ENCODE measurements at regions not wholly inside any gene's neighbourhood (a gene's known extent, or its start where the extent isn't known, plus 50 kb on each side); places are given as distances from the start of the nearest gene placed in this dataset.

DNA sequence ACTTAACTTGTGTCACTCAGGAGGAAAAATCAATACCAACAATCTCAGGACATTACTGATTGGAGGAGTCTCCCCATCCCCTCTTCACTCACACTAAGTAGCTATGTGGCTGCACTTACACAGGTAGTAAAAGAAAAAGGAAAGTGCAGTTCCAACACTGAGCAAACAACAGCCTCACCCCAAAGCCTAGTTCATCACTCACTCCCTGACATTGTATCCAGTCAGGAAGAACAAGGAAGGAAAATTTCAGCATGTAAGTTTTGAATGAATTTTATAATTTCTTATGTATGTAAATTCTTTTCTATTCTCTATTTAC, 273.4 kb downstream of the IGSF11 start:
- Histone ChIP-seq H3K9ac (ENCODE audit: low read length) (no peak overlapping the region), H3K36me3 (ENCODE audit: control insufficient read depth, low read depth, low read length) (no peaks in the 10 kb centered on the region), H3K4me3 (ENCODE audit: low read length) (no peak overlapping the region), H3K27ac (ENCODE audit: low read length) (no peak overlapping the region), H3K27me3 (ENCODE audit: control insufficient read depth, insufficient read depth, low read length) (no peaks in the 10 kb centered on the region), H3K4me1 (ENCODE audit: control insufficient read depth, low read depth, low read length) (peaks cover 22% of the 10 kb centered on the region), H3K9me3 (ENCODE audit: control insufficient read depth, low read depth, low read length) (no peaks in the 10 kb centered on the region)

- no peak overlapping the region for H3K27ac ChIP-seq (ENCODE audit: low read length)
- no peak overlapping the region for H3K4me3 ChIP-seq (ENCODE audit: low read length)
- H3K27me3 ChIP-seq (ENCODE audit: control insufficient read depth, insufficient read depth, low read length): no peaks in the 10 kb centered on the region
- no peaks in the 10 kb centered on the region for H3K9me3 ChIP-seq (ENCODE audit: control insufficient read depth, low read depth, low read length)
- peaks cover 13% of the 10 kb centered on the region for H3K4me1 ChIP-seq (ENCODE audit: control insufficient read depth, low read depth, low read length)
- no peak overlapping the region for H3K9ac ChIP-seq (ENCODE audit: low read length)
- no peaks in the 10 kb centered on the region for H3K36me3 ChIP-seq (ENCODE audit: control insufficient read depth, low read depth, low read length)
These were observed 268.9 kb downstream of the IGSF11 start for GRCh38 chr3:118765636-118766305.

DNA sequence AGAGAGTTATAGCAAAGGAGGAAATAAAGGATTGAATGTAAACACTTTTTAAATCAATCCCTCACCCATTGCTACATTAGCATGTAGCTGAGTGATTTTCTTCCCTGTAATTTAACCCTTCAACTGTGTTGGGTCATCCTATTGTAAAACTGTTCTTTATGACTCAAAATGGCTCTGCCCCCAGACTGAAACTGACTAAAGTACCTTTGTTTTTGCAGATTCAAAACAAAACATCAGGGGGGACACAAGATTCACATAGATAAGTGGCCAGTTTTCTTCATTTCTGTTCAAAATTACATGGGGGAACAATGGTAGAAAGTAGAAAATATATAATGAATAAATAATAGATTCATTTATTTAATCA, 268.4 kb downstream of the IGSF11 start:
- Histone ChIP-seq H3K27me3 (ENCODE audit: control insufficient read depth, insufficient read depth, low read length) (no peaks in the 10 kb centered on the region), H3K27ac (ENCODE audit: low read length) (no peak overlapping the region), H3K4me3 (ENCODE audit: low read length) (no peak overlapping the region), H3K36me3 (ENCODE audit: control insufficient read depth, low read depth, low read length) (no peaks in the 10 kb centered on the region), H3K9ac (ENCODE audit: low read length) (no peak overlapping the region), H3K4me1 (ENCODE audit: control insufficient read depth, low read depth, low read length) (peaks cover 9% of the 10 kb centered on the region), H3K9me3 (ENCODE audit: control insufficient read depth, low read depth, low read length) (no peaks in the 10 kb centered on the region)

DNA sequence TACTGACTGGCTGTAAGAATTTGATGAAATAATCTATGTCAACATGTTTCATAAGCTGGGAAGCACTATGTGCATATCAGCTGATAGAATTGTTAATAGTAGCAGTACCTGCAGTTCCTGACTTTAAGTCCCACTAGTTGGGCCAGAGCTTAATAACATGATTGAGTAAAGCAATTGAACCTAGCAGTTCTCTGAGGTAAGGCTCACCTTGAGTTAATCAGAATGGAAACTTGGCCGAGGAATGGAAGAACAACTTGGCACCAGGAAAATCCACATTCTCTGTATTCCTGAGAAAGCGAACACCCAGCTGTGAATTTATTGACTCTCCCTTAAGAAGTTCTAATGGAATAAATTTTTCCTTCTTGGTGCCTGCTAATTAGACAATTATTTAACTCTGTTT, 262.6 kb downstream of the IGSF11 start:
- H3K9ac ChIP-seq (ENCODE audit: low read length): no peak overlapping the region
- no peaks in the 10 kb centered on the region for H3K9me3 ChIP-seq (ENCODE audit: control insufficient read depth, low read depth, low read length)
- H3K27ac ChIP-seq (ENCODE audit: low read length): no peak overlapping the region
- H3K36me3 ChIP-seq (ENCODE audit: control insufficient read depth, low read depth, low read length): no peaks in the 10 kb centered on the region
- H3K4me3 ChIP-seq (ENCODE audit: low read length): no peak overlapping the region
- H3K4me1 ChIP-seq (ENCODE audit: control insufficient read depth, low read depth, low read length): peaks cover 13% of the 10 kb centered on the region
- H3K27me3 ChIP-seq (ENCODE audit: control insufficient read depth, insufficient read depth, low read length): no peaks in the 10 kb centered on the region

- Histone ChIP-seq H3K9ac (ENCODE audit: low read length) (no peak overlapping the region), H3K9me3 (ENCODE audit: control insufficient read depth, low read depth, low read length) (no peaks in the 10 kb centered on the region), H3K36me3 (ENCODE audit: control insufficient read depth, low read depth, low read length) (no peaks in the 10 kb centered on the region), H3K27ac (ENCODE audit: low read length) (no peak overlapping the region), H3K27me3 (ENCODE audit: control insufficient read depth, insufficient read depth, low read length) (no peaks in the 10 kb centered on the region), H3K4me3 (ENCODE audit: low read length) (no peak overlapping the region), H3K4me1 (ENCODE audit: control insufficient read depth, low read depth, low read length) (peaks cover 13% of the 10 kb centered on the region)
These were observed 262.1 kb downstream of the IGSF11 start for GRCh38 chr3:118772547-118773011.

GRCh38 chr3:118775021-118775420, 259.6 kb downstream of the IGSF11 start:
- no peak overlapping the region for H3K9ac ChIP-seq (ENCODE audit: low read length)
- peaks cover 13% of the 10 kb centered on the region for H3K4me1 ChIP-seq (ENCODE audit: control insufficient read depth, low read depth, low read length)
- H3K4me3 ChIP-seq (ENCODE audit: low read length): no peak overlapping the region
- H3K9me3 ChIP-seq (ENCODE audit: control insufficient read depth, low read depth, low read length): no peaks in the 10 kb centered on the region
- H3K27me3 ChIP-seq (ENCODE audit: control insufficient read depth, insufficient read depth, low read length): no peaks in the 10 kb centered on the region
- no peak overlapping the region for H3K27ac ChIP-seq (ENCODE audit: low read length)
- no peaks in the 10 kb centered on the region for H3K36me3 ChIP-seq (ENCODE audit: control insufficient read depth, low read depth, low read length)

DNA sequence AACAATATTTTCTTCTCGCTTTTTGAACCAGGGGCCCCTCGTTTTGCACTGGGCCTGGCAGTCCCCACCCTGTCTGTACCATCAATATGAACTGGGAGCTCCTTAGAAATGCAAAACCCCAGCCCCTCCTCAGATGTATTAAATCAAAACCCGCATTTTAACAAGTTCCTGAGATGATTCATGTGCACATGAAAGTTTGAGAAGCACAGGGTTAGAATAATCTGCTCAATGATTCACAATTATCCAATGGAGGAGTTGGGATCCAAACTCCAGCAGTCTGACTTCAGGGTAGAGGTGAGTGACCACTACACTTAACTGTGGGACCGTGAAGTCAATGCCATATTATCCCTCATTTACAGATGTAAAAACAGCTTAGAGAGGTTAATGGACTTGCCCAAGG, 256.4 kb downstream of the IGSF11 start:
- Histone ChIP-seq H3K4me1 (ENCODE audit: control insufficient read depth, low read depth, low read length) (no peaks in the 10 kb centered on the region), H3K36me3 (ENCODE audit: control insufficient read depth, low read depth, low read length) (no peaks in the 10 kb centered on the region), H3K4me3 (ENCODE audit: low read length) (no peak overlapping the region), H3K27ac (ENCODE audit: low read length) (no peak overlapping the region), H3K27me3 (ENCODE audit: control insufficient read depth, insufficient read depth, low read length) (no peaks in the 10 kb centered on the region), H3K9me3 (ENCODE audit: control insufficient read depth, low read depth, low read length) (no peaks in the 10 kb centered on the region), H3K9ac (ENCODE audit: low read length) (no peak overlapping the region)

DNA sequence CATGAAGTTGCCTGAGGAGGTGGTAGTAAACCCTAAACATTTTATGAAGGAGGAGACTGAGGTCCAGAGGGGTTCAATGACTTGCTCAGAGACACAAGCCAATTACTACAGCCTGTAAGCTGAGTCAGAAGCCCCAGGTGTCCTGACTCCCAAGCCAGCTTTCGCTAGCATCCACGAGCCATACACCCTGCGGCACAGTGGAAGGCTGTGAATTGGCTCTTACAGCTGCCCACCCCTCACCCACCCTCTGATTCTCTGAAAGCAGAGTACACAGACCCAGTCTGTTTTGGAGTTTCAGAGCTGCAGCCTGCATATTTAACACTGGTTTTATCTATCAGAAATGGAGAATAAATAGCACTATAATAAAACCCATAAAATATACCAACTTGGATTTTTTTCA, 253.4 kb downstream of the IGSF11 start:
- Histone ChIP-seq H3K9me3 (ENCODE audit: control insufficient read depth, low read depth, low read length) (no peaks in the 10 kb centered on the region), H3K4me1 (ENCODE audit: control insufficient read depth, low read depth, low read length) (no peaks in the 10 kb centered on the region), H3K27ac (ENCODE audit: low read length) (no peak overlapping the region), H3K36me3 (ENCODE audit: control insufficient read depth, low read depth, low read length) (no peaks in the 10 kb centered on the region), H3K4me3 (ENCODE audit: low read length) (no peak overlapping the region), H3K27me3 (ENCODE audit: control insufficient read depth, insufficient read depth, low read length) (no peaks in the 10 kb centered on the region), H3K9ac (ENCODE audit: low read length) (no peak overlapping the region)

DNA sequence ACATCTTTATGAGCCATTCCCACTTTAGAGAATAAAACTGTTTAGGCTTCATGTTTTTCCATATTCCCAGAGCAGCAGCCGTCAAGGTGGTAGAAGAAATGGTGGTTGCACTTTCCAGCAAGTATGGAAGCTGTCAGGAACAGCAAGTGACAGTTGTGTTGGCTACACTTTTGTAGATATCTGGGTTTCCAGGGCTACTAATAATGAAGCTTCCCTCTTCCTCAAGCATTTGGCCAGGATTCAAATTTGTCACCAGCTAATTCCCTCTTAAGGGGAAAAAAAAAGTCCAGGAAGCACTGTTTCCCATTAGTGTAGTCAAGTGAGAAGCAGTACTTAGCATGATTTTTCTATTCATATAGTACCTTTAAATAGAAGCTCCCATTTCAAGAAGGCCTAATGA, 252.8 kb downstream of the IGSF11 start:
- no peak overlapping the region for H3K4me3 ChIP-seq (ENCODE audit: low read length)
- no peaks in the 10 kb centered on the region for H3K4me1 ChIP-seq (ENCODE audit: control insufficient read depth, low read depth, low read length)
- no peaks in the 10 kb centered on the region for H3K27me3 ChIP-seq (ENCODE audit: control insufficient read depth, insufficient read depth, low read length)
- no peaks in the 10 kb centered on the region for H3K9me3 ChIP-seq (ENCODE audit: control insufficient read depth, low read depth, low read length)
- H3K27ac ChIP-seq (ENCODE audit: low read length): no peak overlapping the region
- H3K9ac ChIP-seq (ENCODE audit: low read length): no peak overlapping the region
- H3K36me3 ChIP-seq (ENCODE audit: control insufficient read depth, low read depth, low read length): no peaks in the 10 kb centered on the region

- H3K27me3 ChIP-seq (ENCODE audit: control insufficient read depth, insufficient read depth, low read length): no peaks in the 10 kb centered on the region
- H3K9ac ChIP-seq (ENCODE audit: low read length): no peak overlapping the region
- no peak overlapping the region for H3K4me3 ChIP-seq (ENCODE audit: low read length)
- no peaks in the 10 kb centered on the region for H3K9me3 ChIP-seq (ENCODE audit: control insufficient read depth, low read depth, low read length)
- H3K36me3 ChIP-seq (ENCODE audit: control insufficient read depth, low read depth, low read length): no peaks in the 10 kb centered on the region
- no peak overlapping the region for H3K27ac ChIP-seq (ENCODE audit: low read length)
- H3K4me1 ChIP-seq (ENCODE audit: control insufficient read depth, low read depth, low read length): no peaks in the 10 kb centered on the region
These were observed 251.9 kb downstream of the IGSF11 start for GRCh38 chr3:118782755-118783202.

DNA sequence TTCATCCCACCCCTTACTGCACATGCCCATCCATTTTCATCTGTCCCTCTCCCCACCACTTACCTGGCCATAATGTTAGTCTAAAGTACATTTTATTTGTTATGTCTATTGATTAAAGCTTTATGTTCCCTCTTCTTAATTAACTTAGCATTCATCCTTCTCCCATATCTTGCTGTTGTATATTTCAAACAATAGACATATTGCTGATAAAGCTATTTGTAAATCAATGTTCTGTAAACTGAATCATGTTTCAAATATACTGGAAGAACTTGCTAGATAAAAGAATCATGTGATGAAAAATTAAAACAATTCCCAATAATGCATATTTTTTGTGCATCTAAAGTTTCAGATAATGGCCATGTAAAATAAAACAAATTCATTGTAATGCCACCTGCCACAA, 249.2 kb downstream of the IGSF11 start:
- Histone ChIP-seq H3K27me3 (ENCODE audit: control insufficient read depth, insufficient read depth, low read length) (no peaks in the 10 kb centered on the region), H3K27ac (ENCODE audit: low read length) (no peak overlapping the region), H3K36me3 (ENCODE audit: control insufficient read depth, low read depth, low read length) (no peaks in the 10 kb centered on the region), H3K4me1 (ENCODE audit: control insufficient read depth, low read depth, low read length) (no peaks in the 10 kb centered on the region), H3K9ac (ENCODE audit: low read length) (no peak overlapping the region), H3K9me3 (ENCODE audit: control insufficient read depth, low read depth, low read length) (no peaks in the 10 kb centered on the region), H3K4me3 (ENCODE audit: low read length) (no peak overlapping the region)

DNA sequence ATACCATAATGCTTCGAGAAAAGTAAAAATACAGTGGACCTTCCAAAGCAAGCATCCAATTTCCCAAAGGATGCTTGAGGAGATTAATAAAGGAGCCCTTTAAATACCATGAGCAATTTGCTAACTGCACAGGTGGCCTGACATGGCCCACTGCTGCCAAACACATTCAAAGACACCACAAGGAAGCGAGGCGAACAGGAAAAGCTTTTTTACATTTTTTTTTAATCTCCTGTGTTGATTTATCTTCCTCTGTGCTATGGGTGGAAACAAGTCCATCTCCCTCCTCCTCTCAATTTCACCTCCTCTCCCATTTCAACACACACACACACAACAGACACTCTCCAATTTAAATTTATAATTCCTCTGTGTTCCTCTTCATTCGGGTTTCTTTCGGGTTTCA, 243.4 kb downstream of the IGSF11 start:
- no peak overlapping the region for H3K27ac ChIP-seq (ENCODE audit: low read length)
- H3K36me3 ChIP-seq (ENCODE audit: control insufficient read depth, low read depth, low read length): no peaks in the 10 kb centered on the region
- no peak overlapping the region for H3K9ac ChIP-seq (ENCODE audit: low read length)
- no peaks in the 10 kb centered on the region for H3K4me1 ChIP-seq (ENCODE audit: control insufficient read depth, low read depth, low read length)
- H3K4me3 ChIP-seq (ENCODE audit: low read length): no peak overlapping the region
- H3K27me3 ChIP-seq (ENCODE audit: control insufficient read depth, insufficient read depth, low read length): no peaks in the 10 kb centered on the region
- no peaks in the 10 kb centered on the region for H3K9me3 ChIP-seq (ENCODE audit: control insufficient read depth, low read depth, low read length)

Data from iPS-18a (cell line).